HG02973 (cell line): ENCODE measurements at regions not wholly inside any gene's neighbourhood (a gene's known extent, or its start where the extent isn't known, plus 50 kb on each side); places are given as distances from the start of the nearest gene placed in this dataset.
"Not testable (repeated sequence)": the region's sequence is repeated elsewhere in the genome, so short reads cannot be mapped to it uniquely, and the experiment has no call there.

ENCODE experiments used
- ATAC-seq: cut with Tn5 transposase; IDR thresholded peaks from one replicate; pipeline ENCODE4 v1.9.1; 2021; ENCODE audit warnings: moderate library complexity; ENCODE audit not compliant: unreplicated experiment

DNA sequence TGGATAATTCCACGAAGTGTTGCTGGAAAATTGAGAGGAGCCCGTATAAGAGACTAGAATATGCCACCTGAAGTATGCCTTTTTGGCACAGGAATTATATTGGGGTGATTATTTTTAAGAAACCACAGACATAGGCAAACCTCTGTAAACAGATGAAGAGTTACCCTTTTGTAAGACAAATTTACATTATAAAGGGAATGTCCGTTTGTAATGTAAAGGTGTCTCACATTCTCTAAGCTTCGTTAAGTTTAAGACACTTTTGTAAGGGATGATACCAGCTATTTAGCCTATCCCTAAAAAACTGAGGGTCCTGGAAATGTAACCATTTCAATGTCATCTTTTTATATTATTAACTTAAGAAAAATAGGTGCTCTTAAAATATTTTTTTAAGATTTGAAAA is 432.8 kb upstream of the SYT4 start:
- no peak for ATAC-seq

DNA sequence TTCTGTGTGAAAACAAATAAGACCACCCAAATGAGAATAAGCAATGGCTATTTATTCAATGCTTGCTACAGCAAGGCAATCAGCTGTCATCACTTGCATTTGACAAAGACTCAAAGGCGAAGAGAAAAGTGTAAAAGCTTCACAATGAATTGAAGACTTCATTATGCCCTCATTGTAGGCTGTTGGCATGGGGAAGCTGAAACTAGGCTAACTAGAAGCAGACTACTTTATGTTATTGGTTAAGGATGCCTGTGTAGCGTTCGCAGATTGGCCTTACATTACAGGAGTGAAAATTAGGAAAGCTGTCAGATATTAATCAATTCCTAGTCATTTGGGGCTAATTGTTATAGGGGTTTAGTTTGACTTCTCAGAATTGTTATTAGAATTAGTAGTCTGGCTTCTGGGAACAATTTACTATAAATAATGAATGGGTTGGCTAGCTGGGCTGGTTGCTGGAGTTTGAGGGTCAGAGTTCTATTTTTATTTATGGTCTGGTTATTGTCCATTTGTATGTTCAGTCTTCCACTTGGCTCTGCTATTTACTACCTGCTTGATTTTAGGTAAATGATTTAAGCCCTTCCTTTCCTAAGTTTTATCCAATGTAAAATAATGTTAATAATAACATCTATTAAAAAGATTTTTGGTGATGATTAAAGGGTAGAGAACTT is 437.2 kb upstream of the SYT4 start:
- ATAC-seq: no peak

DNA sequence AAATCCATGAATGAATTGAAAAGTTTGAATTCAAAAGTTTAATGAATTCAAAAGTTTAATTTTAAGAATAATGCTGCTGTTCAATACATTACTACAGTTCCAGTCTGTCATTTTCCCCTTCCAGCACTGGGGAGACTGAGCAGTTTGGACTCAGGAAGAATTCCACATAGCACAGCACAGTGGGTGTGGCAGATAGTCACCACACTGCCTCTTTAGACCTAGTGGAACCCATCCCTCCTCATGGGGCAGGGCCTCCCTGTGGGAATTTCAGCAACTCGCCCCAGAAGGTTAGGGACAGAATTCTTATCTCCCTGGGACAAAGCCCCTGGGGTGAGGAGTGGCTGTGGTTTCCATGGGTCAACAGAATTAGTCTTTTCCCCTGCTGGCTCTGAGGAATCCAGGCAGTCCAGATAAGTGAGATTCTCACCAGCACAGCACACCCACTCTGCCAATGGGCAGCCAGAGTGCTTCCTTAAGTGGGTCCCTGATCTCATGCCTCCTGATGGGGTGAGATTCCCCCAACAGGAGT is 442.0 kb upstream of the SYT4 start:
- no peak for ATAC-seq

DNA sequence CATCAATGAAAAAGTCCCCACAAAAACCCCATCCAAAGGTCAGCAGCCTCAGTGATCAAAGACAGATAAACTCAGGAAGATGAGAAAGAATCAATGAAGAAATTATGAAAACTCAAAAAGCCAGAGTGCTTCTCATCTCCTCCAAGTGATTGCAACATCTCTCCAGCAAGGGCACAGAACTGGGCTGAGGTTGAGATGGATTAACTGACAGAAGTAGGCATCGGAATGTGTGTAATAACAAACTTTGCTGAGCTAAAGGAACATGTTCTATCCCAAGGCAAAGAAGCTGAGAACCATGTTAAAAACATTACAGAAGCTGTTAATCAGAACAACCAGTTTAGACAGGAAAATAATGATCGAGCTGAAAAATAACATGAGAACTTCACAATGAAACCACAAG is 442.8 kb upstream of the SYT4 start:
- no peak for ATAC-seq

DNA sequence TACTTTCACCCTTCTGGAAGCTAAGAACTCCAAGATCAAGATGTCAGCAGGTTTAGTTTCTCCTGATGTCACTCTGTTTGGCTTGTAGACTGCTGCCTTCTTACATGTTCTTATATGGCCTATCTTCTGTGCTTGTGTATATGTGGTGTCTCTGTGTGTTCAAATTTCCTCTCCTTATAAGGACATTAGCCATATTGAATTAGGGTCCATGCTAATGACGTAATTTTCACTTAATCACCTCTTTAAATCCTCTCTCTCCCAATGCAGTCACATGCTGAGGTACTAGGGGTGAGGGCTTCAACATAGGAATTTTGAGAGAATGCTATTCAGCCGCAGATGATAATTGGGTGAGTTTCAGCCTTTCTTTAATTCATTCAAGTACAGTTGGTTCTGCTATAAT is 458.3 kb upstream of the SYT4 start:
- no peak for ATAC-seq

DNA sequence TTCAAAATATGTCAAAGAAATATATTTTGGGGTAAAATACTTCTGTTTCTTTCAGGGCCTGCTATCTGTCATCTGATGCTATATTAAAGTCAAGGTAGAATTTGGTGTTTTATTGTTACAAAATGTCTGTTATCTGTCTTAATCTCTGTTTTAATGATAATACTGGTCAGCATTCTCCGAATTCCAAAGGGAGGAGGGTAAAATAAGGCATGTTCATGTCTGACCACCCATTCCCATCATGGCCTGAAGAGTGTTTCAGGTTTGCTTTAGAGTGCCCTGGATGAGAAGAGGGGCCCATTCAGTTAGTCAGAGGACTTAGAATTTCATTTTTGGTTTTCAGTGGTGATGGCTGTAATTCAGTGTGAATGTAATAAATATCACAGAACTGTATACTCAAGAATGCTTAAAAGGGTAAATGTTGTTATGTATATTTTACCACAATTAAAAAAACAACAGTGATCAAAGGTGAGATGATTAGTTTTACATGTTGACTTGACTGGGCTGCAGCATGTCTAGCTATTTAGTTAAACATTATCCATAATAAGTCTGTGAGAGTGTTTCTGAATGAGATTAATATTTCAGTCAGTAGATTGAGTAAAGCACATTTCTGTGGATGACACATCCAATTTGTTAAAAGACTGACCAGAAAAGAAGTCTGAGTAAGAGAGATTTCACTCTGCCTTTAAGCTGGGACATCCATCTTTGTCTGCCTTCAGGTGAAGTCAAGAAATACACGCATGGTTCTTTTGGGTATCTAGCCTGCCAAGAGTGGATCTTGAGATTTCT is 467.9 kb upstream of the SYT4 start:
- no peak for ATAC-seq

DNA sequence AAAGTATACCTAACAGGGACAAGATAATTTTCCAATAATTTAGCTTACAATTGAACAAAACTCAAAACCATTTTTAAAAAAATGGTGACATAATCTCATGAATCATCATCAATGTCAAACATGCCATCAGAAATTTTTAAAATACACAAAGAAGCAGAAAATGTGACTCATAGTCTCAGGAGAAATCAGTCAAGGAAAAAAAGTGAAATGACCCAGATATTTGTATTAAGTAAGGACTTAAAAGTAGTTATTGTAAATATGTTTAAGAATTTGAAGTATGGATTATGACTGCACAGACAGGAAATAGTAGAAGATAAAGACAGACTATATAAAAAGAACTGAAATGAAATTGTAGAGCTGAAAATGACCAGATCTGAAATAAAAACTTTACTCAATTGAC is 473.9 kb upstream of the SYT4 start:
- ATAC-seq: no peak

DNA sequence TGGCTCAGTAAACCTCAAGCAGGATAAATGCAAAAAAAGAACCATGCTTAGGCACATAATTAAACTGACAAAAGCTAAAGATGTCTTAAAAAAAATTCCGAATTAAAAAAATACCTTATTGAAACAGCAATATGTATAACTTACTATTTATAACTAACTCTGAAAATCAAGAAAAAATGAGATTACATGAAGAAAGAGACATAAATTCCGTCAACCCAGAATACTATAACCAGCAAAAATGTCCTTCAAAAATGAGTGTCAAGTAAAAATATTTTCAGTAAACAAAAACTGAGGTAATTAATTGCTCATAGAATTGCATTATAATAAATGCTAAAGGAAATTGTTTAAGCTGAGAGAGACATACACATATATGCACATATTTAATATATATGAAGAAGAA is 474.5 kb upstream of the SYT4 start:
- no peak for ATAC-seq

DNA sequence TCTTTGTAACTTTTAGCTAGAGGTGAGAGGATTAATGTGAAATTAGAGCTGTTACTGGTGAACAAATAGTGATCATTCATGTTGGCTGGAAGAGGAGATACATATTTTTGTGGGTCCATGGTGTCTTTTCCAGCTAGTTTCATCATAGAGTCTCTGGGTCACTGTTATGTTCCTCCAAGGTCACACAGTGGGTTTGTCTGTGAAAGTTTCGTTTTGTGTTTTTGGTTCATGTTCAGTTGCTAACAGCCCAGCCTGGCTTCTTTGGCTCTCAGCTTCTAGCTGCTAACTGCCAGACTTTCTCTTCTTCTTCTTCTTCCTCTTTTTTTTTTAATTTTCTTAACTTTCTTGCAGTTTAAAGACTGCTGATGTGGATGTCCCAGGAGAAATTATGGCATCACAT is 480.0 kb upstream of the SYT4 start:
- no peak for ATAC-seq

DNA sequence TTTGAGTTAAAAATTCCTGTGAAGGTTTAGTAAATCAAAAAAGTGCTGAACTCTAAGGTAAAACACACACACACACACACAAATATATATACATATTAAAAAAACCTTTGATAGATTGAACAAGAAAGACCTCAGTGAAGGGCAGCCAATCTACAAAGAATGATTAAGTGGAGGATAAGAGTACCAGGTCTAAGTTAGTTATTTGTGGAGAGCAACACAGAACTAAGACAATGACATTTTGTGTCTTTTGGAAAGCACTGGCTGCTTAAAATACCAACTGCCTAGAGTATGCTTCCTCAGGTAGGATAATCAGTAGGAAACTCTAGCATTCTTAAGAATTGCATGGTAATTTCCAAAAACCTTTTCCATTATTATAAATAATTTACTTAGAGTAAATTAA is 481.4 kb upstream of the SYT4 start:
- ATAC-seq: no peak

DNA sequence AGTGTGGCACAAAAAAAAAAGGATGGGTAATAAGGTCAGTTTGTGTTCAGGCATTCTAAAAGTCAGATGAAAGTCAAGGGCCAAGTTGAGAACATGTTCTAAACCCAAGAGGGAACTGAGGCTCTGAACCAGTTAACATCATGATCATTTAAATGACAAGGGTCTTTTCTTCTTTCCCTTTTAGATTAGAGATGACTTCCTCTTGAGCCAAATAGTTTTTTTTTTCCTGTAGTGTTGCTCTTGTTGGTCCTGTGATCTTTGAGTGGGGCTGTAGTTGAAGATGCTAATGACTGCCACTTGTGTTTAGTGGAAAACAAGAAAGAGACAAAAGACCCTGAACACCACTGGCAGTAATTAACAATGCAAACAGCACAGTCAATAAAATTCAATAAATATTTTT is 482.7 kb upstream of the SYT4 start:
- ATAC-seq: no peak

DNA sequence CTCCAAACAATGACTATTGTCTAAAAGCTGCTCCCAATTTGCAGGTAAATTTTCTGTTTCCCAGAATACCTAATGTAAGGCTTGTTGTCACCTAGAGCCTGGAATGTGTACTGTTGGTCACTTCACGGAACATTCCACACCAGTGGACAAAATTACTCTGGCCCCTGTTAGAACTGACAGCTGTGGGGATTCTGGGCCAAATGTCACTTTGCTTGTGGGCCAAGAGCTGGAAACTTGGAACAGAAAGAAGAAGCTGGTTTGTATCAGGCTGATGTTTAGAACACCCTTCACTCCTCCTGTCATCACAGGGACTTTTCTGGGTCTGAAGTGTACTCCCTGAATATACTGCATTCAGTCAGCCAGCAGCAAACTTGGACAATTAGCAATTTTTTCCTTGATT is 495.6 kb upstream of the SYT4 start:
- no peak for ATAC-seq

DNA sequence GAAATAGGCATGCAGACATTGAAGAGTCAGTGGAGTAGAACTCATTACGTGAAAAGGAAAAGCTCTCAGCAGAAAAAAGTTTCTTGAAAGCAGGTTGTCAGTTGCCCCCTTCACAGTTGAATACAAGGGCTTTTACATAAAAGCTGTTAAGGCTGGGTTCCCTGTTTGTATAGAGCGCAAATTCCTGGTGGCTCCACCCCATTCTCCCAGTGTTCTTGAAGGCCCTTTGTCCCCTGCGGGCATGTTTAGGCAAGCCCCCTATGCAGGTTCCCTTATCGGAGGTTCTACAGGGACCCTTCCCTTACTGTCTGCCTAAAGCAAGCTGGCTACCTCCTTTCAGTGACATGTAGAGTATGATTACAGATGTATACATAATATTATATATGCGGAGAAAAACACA is 497.2 kb upstream of the SYT4 start:
- ATAC-seq: no peak

DNA sequence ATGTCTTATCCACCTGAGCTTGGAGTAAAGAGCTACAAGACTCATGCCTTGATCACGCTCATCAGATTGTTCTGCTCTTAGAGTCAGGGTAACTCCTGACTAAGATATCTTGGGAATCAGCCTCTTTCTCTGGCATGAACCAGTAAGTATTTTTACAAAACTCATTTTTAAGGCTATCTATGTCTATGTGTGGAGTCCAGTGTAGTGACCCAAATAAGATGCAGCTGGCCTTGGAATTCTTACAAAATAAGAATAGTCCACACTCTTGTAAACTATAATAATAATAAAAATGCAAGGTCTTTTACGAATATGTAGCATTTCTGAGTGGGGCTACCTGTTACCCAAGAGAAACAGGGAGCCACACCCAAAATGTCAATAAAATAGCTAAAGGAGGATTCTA is 498.3 kb upstream of the SYT4 start:
- no peak for ATAC-seq

DNA sequence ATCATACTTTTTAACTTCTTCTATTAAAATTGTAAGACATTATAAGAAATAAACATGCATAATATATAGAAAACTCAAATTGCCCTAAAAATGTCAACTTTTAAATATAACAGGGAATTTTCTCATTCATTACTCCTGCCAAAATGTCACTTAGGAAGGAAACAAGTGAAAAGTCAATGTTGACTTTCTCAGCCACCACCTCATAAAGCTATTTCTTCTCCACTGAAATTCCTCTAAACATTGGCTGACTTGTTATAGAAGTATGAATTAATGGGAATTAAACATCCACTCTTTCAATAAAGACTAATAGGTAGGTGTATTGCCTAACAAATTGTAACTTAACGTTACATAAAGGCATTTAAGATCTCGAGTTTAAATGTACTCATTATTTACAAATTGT is 499.7 kb upstream of the SYT4 start:
- ATAC-seq: no peak

DNA sequence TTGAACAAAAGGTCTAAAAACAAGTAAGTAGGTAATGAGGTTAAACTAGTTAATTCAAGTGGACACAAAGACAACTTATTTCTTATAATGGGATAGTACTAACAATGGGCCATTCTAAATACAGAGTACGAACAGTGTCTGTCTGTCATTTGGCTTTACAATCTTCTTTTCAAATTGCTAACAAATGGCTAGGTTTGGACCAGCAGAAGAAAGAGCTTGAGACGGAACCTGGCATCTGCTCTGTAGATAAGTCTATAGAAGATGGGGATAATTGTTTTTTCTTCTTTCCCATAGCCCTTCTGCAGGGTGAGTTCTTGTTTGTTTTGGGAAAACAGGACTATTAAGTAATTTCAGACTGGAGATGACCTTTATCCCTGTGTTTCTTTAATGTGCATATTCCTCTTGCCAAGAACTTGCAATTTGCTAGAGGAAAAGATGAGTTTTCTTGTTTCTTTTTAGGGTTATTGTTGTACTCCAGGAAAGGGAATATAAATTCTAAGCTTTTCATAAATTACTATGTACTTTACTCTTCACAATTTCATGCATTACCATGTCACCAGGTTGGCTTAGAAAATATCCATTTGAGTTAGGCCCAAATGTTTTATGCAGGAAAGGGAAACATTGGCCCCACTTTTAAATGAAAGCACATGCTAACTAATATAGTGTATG is 500.5 kb upstream of the SYT4 start:
- no peak for ATAC-seq

DNA sequence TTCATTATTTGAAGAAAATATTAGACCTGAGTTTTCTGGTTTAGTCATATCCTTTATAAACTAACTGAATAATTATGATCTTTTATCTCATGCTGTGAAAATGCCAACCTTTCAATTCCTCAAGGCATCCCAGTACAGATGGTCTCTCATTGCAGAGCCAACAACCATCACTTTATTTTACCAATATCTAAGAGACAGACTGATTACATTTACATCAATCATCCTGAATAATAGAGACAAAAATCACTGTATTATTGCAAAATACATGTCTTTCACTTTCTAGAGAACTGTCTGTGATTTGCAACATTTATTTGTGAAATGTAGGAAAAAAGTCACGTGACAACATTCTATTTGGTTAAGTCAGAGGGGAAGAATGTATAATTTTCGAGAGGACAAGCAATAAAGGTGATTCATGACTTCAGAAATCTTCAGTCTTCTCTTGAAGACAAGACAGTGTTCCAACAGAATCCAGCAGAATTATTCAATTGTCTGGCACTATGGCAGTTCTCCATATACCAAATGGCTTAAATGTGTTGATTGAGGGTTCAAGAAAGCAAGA is 503.6 kb upstream of the SYT4 start:
- no peak for ATAC-seq

DNA sequence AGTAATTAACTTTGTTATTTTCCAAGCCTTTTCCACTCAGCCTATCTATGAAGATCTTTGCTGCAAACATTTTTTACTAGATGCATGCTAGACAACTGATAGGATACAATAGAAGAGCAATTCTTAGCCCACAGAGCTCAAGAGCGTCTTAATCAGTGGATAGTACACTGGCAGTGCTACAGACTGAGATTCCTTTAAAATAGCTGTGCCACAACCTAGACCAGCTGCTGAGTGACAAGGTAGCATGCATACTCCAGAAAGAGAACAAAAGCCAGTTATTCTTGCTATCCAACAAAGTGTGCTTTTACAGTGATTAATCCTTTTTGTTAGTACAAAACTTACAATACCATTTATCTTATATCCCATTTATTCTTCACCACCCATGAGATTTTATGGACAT is 507.9 kb upstream of the SYT4 start:
- ATAC-seq: no peak

DNA sequence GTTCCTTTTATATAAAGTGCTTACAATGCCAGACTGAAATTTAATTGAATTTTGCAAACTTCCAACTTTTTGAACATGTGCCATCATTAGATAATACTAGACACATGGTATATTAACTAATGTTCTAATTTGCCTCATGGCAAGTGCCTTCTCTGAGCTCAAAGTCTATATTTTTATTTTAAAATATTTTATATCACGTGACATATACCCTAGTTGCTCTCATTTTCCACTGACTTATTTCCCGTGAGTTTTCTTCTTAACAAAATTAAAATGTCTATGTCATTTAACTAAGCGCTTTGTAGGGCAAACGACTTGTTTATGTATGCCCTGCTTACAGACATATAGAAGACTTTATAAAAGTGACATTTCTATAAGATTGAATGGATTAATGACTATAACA is 509.6 kb upstream of the SYT4 start:
- no peak for ATAC-seq

DNA sequence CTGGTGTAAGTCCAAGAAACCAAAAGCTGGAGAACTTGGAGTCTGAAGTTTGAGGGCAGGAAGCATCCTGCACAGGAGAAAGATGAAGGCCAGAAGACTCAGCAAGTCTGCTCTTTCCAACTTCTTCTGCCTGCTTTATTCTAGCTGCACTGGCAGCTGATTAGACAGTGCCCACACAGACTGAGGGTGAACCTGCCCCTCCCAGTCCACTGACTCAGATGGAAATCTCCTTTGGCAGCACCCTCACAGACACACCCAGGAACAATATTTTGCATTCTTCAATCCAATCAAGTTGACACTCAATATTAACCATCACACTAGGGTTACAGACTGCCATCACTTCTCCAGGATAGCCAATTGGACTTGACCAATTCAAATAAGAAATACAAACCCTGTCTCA is 510.4 kb upstream of the SYT4 start:
- ATAC-seq: not testable (repeated sequence)

DNA sequence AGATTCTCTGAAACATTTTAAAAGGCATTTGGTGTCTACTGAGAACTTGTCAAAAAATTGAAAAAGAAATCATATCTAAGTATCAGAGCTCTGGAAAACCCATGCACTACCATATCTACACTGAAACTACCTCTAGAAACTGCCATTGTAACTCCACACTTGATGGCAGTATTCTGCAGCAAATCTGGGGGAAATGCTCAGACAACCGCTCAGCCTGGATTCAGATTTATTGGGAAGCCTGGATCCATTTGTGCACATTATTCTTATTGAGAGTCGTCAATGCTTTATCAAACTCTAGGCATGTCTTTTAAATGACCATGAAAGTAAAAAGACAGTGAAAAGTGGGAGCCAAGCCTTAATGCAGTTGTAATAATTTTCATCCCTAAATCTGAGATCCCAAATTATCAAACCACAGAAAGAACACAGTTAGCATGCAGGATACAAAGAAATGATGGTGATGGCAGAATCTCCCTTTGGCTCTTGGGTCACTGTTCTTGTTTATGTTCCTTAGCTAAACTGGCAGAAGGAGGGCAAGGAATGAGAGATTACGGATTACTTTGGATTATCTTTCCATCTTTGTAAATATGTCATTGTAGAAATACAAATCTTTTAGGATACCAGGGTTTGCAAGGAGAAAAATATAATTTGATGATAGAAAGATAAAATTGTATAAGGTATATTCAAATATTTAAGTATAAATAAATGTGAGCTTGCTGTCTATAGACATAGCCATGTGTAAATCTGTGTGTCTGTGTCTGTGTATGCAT is 512.1 kb upstream of the SYT4 start:
- ATAC-seq: no peak
